HG03354 (cell line): ENCODE measurements at regions not wholly inside any gene's neighbourhood (a gene's known extent, or its start where the extent isn't known, plus 50 kb on each side); places are given as distances from the start of the nearest gene placed in this dataset.

ENCODE experiments used
- ATAC-seq: cut with Tn5 transposase; IDR thresholded peaks from one replicate; pipeline ENCODE4 v1.9.1; 2021; ENCODE audit warnings: mild to moderate bottlenecking; ENCODE audit not compliant: unreplicated experiment, poor library complexity, severe bottlenecking

DNA sequence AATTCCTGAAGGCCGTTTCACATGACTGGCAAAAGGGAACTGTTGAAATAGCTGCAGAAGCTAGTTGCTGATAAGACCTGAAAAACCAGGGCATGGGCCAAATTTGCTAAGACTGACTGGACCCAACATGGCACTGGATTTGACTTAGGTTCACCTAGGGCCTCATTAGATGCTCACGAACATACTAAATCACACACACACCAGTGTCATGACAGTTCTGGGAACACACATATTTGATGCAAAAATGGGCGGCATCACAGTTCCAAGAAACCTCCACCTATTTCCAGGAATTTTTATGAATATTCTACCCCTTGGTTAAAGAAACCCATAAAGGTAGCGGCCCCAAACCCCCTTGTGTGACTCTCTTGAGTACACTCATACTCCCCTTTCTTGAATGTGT is 99.6 kb upstream of the OBI1 start:
- ATAC-seq: no peak

DNA sequence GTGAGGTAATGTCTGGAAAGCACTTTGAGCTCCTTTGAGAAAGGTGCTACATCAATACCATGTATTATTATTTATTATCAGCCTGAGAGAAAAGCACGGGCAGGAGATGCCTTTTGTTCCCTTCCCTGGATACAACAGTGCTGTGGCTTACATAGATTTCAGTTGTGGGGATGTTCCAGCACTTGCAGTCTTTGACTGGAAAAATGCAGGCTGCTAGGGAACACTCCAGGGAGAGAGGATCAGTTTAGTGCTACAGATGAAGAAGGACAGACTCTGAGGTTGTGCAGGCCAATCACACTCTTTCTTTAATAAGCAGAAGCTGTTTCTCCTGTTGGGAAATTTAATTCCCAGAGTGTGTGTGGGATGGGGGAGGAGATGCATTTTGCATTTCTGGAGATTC is 94.5 kb upstream of the OBI1 start:
- ATAC-seq: no peak

DNA sequence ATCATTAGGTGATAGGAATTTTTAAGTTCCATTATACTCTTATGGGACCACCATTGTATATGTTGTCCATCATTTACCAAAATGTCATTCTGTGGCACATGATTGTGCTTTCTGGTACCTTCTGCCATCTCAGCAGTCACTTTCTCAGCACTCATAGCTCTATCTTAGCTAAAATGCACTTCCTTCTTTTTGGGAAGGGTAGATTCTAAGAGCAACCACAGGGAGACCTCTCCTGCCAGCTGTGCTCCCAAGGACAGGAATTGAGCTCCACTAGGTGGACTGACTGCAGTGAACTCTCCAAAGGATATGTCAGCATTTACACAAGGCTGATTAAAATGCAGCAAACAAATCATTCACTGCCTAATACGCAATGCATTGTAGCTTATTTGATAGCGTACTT is 91.8 kb upstream of the OBI1 start:
- no peak for ATAC-seq

DNA sequence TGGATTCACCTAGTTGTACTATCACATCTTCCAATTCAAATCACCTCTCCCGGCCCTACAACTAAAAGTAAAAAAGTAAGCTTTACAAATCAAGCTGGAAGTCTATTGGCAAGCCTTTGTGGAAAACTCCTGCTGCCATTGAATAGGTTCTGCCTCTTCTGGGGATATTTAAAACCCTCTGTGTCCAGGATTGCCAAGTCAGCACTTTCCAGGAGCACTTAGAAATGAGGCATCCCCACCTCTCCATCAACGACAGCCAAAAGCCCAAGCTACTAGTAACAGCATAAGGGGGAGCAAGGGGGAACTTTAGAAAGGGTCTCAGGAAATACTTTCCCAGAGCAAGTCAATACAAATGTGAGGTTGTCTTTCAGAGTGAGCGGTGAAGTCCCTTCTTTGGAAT is 85.0 kb upstream of the OBI1 start:
- no peak for ATAC-seq

DNA sequence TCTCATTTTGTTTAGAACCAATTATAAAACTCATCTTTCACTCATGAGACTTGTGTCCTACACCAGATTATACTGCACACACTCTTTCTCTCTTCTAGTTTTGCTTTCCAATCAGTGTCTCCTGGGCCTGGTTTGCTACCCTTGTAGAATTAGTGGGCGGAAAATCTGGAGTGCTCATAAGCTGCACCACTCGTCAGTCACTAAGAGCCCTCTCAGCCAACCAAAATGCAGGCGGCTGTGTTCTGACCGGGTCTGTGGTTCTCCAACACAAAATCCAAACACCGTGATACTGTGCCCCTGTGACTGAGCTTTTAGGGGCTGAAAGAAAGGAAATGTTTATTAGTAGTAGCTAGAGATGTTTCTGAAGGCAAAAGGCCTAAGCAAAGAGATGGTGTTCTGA is 83.7 kb upstream of the OBI1 start:
- no peak for ATAC-seq

- ATAC-seq: no peak
Measured at GRCh38 chr13:78736142-78736541, 77.2 kb upstream of the OBI1 start.

DNA sequence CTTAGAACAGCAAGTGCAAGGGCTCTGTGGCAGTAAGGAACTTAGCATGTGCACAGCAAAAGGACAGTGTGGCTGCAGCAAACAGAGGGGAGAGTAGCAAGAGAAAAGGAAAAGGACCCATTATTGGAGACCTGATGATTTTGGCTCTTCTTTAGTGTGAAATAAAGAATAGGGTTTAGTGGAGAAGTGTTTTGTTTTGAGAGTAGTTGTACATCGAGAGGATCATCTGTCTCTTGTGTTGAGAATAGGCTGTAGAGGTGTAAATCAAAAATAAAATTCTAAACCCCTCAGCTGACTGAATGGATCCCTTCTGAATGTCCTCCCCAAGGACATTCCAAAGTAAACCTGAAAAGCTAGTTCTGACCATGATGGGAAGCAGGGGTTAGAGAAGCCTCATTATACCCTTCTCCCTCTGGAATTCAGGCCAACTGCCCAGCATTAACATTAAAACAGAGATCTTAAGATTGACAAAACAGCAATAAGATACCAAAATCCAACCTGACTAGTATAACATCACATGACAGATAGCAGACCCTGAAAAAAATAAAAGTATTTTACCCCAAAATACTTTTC is 73.6 kb upstream of the OBI1 start:
- ATAC-seq: no peak

GRCh38 chr13:78722700-78723099 is 63.7 kb upstream of the OBI1 start:
- ATAC-seq: no peak

DNA sequence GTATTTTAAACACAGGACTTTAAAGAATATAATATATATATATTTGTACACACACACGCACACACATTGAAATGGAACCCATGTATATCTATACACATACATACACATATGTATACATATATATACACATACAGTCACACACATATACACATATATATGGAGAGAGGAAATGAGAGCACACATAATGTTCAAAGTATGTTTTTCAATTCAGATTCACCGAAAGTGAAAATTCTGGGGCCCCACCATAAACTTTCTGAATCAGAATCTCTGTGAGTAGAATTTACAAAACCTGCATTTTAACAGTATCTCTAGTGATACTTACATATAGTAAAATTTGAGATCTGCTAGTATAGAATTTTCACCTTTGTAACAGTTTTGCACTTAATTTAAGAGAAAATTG is 60.4 kb upstream of the OBI1 start:
- no peak for ATAC-seq

- ATAC-seq: no peak
Measured at GRCh38 chr13:78714717-78715116, 55.8 kb upstream of the OBI1 start.

DNA sequence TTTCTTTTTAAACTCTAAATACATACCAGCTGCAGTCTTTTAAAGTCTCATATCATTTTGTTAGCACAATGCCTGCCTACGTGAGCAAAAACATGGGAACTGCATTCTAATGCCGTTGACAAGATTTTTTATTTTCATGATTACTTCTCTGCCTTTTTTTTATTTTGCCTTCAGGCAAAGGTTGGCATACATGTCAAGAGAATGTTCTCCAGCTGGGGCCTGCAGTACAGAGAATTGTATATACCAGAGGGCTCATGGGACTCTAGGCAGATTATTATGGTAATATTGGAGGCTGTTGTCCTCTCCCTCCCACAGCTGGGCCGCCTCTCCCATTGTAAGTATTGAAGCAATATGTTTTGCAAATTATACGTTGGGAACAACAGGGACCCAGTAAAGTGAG is 53.9 kb upstream of the OBI1 start:
- ATAC-seq: no peak

DNA sequence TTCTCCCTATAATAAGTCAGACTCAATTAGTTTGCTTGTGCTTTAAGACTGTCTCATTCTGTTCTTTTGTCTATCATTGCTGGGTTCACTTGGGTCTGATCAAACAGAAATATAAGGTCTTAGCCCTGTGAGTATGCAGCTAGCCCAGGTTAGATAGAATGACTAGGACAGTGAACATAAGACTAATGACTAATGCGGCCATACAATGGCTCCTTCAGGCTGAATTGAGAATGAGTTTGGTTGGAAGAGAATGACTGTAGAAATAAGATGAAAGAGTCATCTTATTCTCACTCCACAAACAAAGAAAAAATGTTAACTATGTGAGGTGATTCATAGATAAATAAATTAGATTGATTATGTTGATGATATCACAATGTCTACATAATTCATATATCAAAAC is 50.1 kb upstream of the OBI1 start:
- no peak for ATAC-seq
